ENCODE measurements at regions not wholly inside any gene's neighbourhood (a gene's known extent, or its start where the extent isn't known, plus 50 kb on each side); places are given as distances from the start of the nearest gene placed in this dataset.
"Not testable (repeated sequence)": the region's sequence is repeated elsewhere in the genome, so short reads cannot be mapped to it uniquely, and the experiment has no call there.

- DNase-seq = no peak
Observed at GRCh38 chr18:51525453-51526225, 328.2 kb upstream of the MEX3C start.

- DNase-seq = no peak
Observed at GRCh38 chr18:51527826-51528225, 330.3 kb upstream of the MEX3C start.

GRCh38 chr18:51531501-51531900 is 334.0 kb upstream of the MEX3C start:
- no peak for DNase-seq

- DNase-seq = no peak
Observed at GRCh38 chr18:51537487-51537886, 340.0 kb upstream of the MEX3C start.

GRCh38 chr18:51540562-51540961 is 343.1 kb upstream of the MEX3C start:
- no peak for DNase-seq

GRCh38 chr18:51541230-51541629 is 343.7 kb upstream of the MEX3C start:
- no peak for DNase-seq

GRCh38 chr18:51543658-51544155 is 346.2 kb upstream of the MEX3C start:
- no peak for DNase-seq

GRCh38 chr18:51545446-51545845 is 348.0 kb upstream of the MEX3C start:
- DNase-seq = no peak

GRCh38 chr18:51559198-51559901 is 361.9 kb upstream of the MEX3C start:
- DNase-seq = no peak

GRCh38 chr18:51559902-51560287 is 362.4 kb upstream of the MEX3C start:
- DNase-seq = no peak

- peak; percentile 39 for DNase-seq
Observed at GRCh38 chr18:51561821-51562220, 364.3 kb upstream of the MEX3C start.

GRCh38 chr18:51562866-51563265 is 365.4 kb upstream of the MEX3C start:
- no peak for DNase-seq

GRCh38 chr18:51563396-51563795 is 365.9 kb upstream of the MEX3C start:
- DNase-seq = no peak

- no peak for DNase-seq
Observed at GRCh38 chr18:51568151-51568550, 370.7 kb upstream of the MEX3C start.

GRCh38 chr18:51569153-51569552 is 371.7 kb upstream of the MEX3C start:
- no peak for DNase-seq

- DNase-seq = no peak
Observed at GRCh38 chr18:51569561-51569960, 372.1 kb upstream of the MEX3C start.

- DNase-seq = not testable (repeated sequence)
Observed at GRCh38 chr18:51570071-51570470, 372.6 kb upstream of the MEX3C start.

GRCh38 chr18:51573886-51574285 is 376.4 kb upstream of the MEX3C start:
- DNase-seq = not testable (repeated sequence)

GRCh38 chr18:51575171-51575570 is 377.7 kb upstream of the MEX3C start:
- no peak for DNase-seq

GRCh38 chr18:51578406-51578980 is 381.0 kb upstream of the MEX3C start:
- DNase-seq = no peak

GRCh38 chr18:51580580-51580979 is 383.1 kb upstream of the MEX3C start:
- no peak for DNase-seq

GRCh38 chr18:51582551-51582950 is 385.1 kb upstream of the MEX3C start:
- no peak for DNase-seq

- no peak for DNase-seq
Observed at GRCh38 chr18:51588616-51589015, 391.1 kb upstream of the MEX3C start.

- no peak for DNase-seq
Observed at GRCh38 chr18:51593931-51594330, 396.4 kb upstream of the MEX3C start.
